ENCODE measurements at regions not wholly inside any gene's neighbourhood (a gene's known extent, or its start where the extent isn't known, plus 50 kb on each side); places are given as distances from the start of the nearest gene placed in this dataset.

DNA sequence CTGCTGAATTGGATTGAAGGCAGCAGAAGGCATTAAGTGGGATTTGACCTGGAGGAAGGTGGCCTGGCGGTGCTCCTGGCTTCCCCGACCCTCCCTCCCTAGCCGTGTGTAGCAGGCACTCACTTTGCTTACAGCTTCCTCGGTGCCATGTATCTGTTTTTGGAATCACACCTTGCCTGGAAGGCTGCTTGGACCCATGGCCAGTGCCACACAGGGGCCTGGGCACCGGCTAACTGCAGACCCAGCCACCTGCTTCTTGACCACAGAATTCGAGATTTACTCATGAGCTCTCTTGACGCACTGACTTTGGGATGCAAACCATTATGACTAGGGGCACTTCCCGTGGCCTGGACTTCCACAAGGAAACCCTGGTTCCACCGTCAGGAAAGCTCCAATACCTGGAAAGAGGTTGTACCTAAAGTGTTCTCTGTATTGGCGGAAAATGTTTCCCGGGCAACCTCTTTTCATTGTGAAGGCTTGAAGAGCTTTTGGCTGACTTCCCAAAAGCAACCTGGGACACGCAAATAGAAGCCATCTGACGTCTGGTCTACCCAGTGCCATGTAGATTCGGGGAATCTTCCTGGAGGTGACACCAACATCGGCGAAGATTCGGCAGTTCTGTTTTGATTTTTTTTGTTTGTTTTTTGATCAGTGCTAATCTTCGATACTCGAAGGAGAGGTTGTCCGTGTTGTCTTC is 125.6 kb upstream of the RTL1 start:
- TF ChIP-seq, protein P1, sequence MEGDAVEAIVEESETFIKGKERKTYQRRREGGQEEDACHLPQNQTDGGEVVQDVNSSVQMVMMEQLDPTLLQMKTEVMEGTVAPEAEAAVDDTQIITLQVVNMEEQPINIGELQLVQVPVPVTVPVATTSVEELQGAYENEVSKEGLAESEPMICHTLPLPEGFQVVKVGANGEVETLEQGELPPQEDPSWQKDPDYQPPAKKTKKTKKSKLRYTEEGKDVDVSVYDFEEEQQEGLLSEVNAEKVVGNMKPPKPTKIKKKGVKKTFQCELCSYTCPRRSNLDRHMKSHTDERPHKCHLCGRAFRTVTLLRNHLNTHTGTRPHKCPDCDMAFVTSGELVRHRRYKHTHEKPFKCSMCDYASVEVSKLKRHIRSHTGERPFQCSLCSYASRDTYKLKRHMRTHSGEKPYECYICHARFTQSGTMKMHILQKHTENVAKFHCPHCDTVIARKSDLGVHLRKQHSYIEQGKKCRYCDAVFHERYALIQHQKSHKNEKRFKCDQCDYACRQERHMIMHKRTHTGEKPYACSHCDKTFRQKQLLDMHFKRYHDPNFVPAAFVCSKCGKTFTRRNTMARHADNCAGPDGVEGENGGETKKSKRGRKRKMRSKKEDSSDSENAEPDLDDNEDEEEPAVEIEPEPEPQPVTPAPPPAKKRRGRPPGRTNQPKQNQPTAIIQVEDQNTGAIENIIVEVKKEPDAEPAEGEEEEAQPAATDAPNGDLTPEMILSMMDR (IDR thresholded peaks at IDR 0.05; ENCODE audit: extremely low read depth, missing control alignments) = no peak
- no peak for DNase-seq (ENCODE audit: low spot score)

- DNase-seq (ENCODE audit: low spot score) = no peak
- TF ChIP-seq, protein P1 (IDR thresholded peaks at IDR 0.05; ENCODE audit: extremely low read depth, missing control alignments) = no peak
Measured at GRCh38 chr14:101029668-101030290, 126.3 kb upstream of the RTL1 start.

DNA sequence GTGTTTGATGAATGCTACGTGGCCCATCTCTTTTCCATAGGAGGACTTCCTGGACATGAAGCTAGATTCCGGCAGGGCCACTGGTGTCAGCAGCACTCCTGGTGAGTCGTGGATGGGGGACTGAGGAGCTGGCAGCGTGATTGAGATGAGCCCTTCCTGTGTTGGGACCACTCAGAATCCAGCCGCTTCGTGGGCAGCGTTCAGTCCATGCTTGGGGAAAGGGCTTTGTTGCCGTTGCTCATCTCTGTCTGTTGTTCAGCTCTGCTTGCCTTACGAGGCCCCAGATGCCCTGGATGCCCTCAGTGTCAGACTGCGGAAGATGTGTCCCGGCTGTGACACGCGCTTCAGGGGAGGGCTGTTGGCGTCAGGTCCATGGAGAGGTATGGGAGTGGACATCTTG is 127.1 kb upstream of the RTL1 start:
- DNase-seq (ENCODE audit: low spot score) = no peak
- TF ChIP-seq, protein P1 (IDR thresholded peaks at IDR 0.05; ENCODE audit: extremely low read depth, missing control alignments) = no peak

DNA sequence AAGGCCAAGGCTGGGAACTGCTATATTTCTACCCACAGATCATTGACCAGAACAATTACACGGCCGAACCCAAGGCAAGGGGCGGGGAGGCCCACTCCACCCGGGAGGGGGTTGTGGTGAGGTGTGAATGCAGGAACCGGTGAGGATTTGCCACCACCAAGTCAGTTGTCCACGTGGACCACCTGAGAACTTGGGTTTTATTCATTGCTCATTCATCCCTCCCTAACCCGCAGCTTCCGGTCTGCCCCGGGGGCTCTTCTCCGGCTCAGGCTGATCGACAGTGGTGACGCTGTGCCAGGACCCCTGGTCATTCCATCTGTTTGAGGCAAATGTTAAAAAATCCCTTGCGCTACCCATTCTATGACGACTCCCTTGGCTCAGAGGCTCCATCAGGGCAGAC is 127.7 kb upstream of the RTL1 start:
- TF ChIP-seq, protein P1 (IDR thresholded peaks at IDR 0.05; ENCODE audit: extremely low read depth, missing control alignments) = no peak
- DNase-seq (ENCODE audit: low spot score) = no peak

DNA sequence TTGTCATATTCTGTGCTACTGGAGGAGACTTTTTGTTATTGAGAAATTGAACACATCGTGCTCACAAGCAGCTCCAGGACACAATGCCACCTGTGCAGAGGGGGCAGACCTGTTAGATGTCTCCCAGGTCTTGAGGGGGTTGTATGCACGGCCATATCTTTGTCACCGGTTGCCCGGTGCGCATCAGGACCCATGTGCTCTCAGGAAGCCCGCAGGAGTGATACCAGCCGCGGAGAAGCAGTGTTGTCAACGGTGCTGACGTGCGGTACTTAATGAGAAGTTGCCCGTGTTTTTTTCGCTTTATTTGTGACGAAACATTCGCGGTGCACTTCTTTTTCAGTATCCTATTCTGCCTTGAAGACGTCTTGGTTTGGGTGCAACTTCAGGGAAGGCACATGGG is 128.2 kb upstream of the RTL1 start:
- TF ChIP-seq, protein P1 (IDR thresholded peaks at IDR 0.05; ENCODE audit: extremely low read depth, missing control alignments) = no peak
- DNase-seq (ENCODE audit: low spot score) = no peak

DNA sequence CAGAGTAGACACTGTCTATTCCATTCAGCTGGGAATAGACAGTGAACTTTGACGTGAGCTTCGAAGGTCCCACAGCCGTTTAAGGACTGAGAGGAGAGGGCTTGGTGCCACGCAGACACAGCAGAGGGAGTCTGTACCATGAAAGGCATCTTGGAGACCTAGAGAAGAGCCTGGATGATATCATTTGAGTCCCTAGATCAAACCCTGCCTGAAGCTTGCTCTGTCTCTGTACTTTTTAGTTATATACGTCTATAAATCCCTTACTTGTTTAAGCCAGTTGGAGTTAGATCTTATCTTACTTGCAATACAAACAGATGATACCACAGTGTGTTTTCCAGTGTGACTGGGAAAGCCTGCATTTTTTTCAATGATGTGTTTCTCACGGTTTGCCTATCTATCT is 128.9 kb upstream of the RTL1 start:
- DNase-seq (ENCODE audit: low spot score) = no peak
- TF ChIP-seq, protein P1 (IDR thresholded peaks at IDR 0.05; ENCODE audit: extremely low read depth, missing control alignments) = no peak

DNA sequence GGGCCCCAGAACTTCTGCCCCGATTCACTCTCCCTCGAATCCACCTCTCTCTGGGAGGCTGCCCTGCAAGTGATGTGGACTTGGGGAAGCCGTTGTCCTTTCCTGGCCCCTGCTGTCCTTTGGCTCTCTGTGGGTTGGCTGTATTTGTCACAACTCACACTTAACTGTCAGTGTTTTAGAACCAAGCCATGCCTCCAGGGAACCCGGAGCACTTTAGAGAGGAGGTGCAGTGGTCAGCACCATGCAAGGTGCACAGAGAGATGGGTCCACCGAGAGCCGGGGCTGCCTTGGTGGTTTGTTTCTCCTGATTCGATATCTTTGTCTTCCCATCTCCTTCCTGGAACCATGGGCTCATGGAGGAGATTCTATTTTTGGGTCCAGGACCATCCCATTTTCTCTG is 129.5 kb upstream of the RTL1 start:
- TF ChIP-seq, protein P1 (IDR thresholded peaks at IDR 0.05; ENCODE audit: extremely low read depth, missing control alignments) = no peak

More for the DNA sequence above, 129.5 kb upstream of the RTL1 start:
- DNase-seq (ENCODE audit: low spot score) = no peak

Data from GM20000 (cell line).